ENCODE measurements at regions not wholly inside any gene's neighbourhood (a gene's known extent, or its start where the extent isn't known, plus 50 kb on each side); places are given as distances from the start of the nearest gene placed in this dataset.

DNA sequence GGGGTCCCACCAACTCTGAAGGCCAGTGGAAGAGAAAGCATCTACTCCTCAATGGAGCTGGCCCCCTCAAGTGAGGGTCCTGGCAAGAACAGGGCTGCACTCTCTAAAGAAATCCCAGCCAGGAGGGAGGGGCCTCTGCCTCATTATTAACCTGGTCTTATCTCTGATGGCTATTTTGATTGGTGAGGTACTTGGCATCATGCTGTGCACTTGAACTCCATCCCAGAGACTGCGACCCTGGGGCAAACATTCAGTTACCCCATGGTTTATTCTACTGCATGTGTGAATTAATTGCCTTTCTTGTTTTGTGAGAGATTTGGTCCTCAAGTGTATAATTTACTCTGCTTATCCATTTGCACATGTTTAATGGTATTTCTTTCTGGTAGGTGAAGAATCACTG lies 55.0 kb upstream of the ETV3 start:
- TF ChIP-seq, protein P1, sequence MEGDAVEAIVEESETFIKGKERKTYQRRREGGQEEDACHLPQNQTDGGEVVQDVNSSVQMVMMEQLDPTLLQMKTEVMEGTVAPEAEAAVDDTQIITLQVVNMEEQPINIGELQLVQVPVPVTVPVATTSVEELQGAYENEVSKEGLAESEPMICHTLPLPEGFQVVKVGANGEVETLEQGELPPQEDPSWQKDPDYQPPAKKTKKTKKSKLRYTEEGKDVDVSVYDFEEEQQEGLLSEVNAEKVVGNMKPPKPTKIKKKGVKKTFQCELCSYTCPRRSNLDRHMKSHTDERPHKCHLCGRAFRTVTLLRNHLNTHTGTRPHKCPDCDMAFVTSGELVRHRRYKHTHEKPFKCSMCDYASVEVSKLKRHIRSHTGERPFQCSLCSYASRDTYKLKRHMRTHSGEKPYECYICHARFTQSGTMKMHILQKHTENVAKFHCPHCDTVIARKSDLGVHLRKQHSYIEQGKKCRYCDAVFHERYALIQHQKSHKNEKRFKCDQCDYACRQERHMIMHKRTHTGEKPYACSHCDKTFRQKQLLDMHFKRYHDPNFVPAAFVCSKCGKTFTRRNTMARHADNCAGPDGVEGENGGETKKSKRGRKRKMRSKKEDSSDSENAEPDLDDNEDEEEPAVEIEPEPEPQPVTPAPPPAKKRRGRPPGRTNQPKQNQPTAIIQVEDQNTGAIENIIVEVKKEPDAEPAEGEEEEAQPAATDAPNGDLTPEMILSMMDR (IDR thresholded peaks at IDR 0.05 in 2 of 3, conservative IDR thresholded peaks at IDR 0.05 in 1 of 3; ENCODE audit: borderline replicate concordance in 1 of 3, insufficient read depth in 1 of 3, low read depth in 2 of 3, low read length in 2 of 3) = no peak
- TF ChIP-seq POLR2A (IDR thresholded peaks at IDR 0.05; ENCODE audit: borderline replicate concordance, extremely low read depth, insufficient read depth, insufficient read length) (no peak), POLR2AphosphoS5 (IDR thresholded peaks at IDR 0.05; ENCODE audit: low read depth, low read length) (no peak), EGR1 (IDR thresholded peaks at IDR 0.05; ENCODE audit: low read depth) (no peak), JUND (IDR thresholded peaks at IDR 0.05) (no peak), TCF7L2 (IDR thresholded peaks at IDR 0.05; ENCODE audit: borderline replicate concordance, extremely low read depth, insufficient read depth, insufficient read length) (no peak), EZH2 (IDR thresholded peaks at IDR 0.05) (no peak), RAD21 (IDR thresholded peaks at IDR 0.05; ENCODE audit: low read depth) (no peak), CEBPB (IDR thresholded peaks at IDR 0.05; ENCODE audit: low read depth) (no peak), SRF (IDR thresholded peaks at IDR 0.05; ENCODE audit: low read depth) (no peak)
- TF ChIP-seq, protein P2, sequence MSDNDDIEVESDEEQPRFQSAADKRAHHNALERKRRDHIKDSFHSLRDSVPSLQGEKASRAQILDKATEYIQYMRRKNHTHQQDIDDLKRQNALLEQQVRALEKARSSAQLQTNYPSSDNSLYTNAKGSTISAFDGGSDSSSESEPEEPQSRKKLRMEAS (IDR thresholded peaks at IDR 0.05) = no peak
- TF ChIP-seq, protein P3, sequence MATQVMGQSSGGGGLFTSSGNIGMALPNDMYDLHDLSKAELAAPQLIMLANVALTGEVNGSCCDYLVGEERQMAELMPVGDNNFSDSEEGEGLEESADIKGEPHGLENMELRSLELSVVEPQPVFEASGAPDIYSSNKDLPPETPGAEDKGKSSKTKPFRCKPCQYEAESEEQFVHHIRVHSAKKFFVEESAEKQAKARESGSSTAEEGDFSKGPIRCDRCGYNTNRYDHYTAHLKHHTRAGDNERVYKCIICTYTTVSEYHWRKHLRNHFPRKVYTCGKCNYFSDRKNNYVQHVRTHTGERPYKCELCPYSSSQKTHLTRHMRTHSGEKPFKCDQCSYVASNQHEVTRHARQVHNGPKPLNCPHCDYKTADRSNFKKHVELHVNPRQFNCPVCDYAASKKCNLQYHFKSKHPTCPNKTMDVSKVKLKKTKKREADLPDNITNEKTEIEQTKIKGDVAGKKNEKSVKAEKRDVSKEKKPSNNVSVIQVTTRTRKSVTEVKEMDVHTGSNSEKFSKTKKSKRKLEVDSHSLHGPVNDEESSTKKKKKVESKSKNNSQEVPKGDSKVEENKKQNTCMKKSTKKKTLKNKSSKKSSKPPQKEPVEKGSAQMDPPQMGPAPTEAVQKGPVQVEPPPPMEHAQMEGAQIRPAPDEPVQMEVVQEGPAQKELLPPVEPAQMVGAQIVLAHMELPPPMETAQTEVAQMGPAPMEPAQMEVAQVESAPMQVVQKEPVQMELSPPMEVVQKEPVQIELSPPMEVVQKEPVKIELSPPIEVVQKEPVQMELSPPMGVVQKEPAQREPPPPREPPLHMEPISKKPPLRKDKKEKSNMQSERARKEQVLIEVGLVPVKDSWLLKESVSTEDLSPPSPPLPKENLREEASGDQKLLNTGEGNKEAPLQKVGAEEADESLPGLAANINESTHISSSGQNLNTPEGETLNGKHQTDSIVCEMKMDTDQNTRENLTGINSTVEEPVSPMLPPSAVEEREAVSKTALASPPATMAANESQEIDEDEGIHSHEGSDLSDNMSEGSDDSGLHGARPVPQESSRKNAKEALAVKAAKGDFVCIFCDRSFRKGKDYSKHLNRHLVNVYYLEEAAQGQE (IDR thresholded peaks at IDR 0.05; ENCODE audit: low read depth) = no peak
